ENCODE measurements at regions not wholly inside any gene's neighbourhood (a gene's known extent, or its start where the extent isn't known, plus 50 kb on each side); places are given as distances from the start of the nearest gene placed in this dataset.

- no peak for TF ChIP-seq CTCF (IDR thresholded peaks at IDR 0.05; ENCODE audit: low read length)
- no peak for TF ChIP-seq EZH2 (IDR thresholded peaks at IDR 0.05; ENCODE audit: borderline replicate concordance, low read length)
These were observed 89.3 kb upstream of the AHI1 start for GRCh38 chr6:135586844-135587243.

All from OCI-LY1 (cell line).